ENCODE measurements at regions not wholly inside any gene's neighbourhood (a gene's known extent, or its start where the extent isn't known, plus 50 kb on each side); places are given as distances from the start of the nearest gene placed in this dataset.

- DNase-seq: no peak
Measured at GRCh38 chr9:107431461-107431860, 58.1 kb downstream of the KLF4 start.

- DNase-seq: no peak
Measured at GRCh38 chr9:107430071-107430470, 59.5 kb downstream of the KLF4 start.

GRCh38 chr9:107426126-107426525 lies 63.4 kb downstream of the KLF4 start:
- no peak for DNase-seq

DNA sequence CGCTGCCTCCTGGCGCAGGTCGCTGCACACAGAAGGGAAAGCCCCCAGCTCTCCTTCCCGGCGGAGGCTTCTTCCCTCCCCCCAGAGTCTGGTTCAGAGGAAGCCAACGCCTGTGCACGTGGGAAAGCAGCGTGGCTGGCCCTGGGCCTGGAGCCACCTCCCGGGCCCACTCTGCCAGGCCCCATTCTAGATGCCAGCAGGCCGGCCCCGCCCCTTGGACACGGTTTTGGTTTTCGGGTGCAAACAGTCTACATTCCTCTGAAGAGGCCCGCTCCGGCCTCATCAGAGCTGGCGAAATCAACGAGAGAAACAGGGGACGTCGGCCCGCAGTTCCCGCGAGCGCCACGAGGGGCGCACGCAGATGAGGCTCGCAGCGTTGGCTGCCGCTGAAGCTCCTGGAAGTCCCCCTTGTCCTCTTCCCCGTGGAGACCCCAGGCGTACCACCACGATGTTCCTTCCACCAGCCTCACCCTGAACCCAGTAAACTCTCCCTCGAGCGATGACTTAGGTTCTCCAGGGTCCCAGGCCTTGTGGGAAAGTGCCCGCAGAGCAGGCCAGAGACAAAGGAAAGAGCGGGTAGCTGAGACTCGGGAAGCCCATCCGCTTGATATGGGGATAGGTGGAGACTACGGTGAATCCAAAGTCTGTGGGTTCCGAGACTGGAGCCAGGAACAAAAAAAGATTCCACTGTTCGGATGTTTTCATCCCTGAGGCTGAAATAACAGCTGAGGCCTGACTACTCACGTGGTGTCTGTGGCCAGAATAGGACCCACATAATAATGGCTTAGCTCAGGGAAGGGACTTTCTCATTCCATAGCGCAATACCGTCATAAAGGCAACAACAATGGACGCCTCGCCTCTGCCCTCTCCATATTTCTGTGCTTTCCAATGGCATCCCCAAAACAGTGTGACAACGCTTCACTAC lies 64.2 kb downstream of the KLF4 start:
- DNase-seq: peak; percentile 29

- DNase-seq: no peak
Measured at GRCh38 chr9:107423540-107423939, 66.0 kb downstream of the KLF4 start.

DNA sequence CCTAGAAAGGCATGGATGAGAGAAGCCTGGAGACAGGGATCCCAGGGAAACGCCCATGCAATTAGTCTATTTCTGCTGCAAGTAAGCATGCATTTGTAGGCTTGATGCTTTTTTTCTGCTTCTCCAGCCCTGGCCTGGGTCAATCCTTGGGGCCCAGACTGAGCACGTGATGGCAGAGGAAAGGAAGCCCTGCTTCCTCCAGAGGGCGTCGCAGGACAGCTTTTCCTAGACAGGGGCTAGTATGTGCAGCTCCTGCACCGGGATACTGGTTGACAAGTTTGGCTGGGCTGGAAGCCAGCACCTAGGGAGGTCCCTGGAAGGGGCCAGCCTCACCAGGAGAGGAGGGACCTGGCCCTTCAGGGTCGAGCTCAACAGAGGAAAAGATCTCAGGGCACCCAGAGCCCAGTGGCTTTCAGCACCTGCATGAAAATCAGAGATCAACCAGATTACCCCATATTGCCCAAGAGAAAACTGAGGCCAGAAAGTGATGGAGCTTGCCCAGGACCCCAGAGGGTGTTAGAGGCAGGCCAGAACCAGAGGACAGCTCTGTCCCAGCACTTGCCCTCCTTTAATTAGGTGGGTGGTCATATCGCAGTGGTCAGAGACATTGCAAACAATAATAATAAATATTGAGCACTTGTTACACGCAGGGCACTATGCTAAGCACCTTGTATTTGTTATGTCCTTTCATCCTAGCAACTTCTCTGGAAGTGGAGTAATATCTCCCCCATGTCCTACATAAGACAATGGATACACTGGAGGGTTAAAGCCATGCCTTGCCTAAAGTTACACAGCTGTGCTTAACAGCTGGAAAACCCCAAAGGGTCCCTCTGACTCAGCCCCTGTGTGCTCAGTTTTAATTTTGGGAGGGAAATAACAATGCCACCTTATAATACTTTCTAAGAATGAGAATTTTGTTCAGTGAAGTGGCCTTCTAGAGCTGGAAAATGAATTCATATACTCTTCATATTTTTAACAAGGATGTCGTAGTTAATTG lies 67.1 kb downstream of the KLF4 start:
- DNase-seq: no peak

DNA sequence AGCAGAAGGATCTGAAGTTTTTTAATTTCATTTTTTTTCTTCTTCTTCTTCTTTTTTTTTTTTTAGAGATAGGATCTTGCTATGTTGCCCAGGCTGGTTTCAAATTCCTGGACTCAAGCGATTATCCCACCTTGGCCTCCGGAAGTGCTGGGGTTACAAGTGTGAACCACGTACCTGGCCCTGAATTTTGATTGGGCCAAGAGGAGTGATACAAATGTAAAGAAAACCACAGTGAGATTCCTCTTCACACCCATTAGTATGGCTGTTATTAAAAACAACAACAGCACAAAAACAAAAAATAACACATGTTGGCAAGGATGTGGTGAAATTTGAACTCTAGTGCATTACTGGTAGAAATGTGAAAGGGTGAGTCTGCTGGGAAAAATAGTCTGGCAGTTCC lies 79.1 kb downstream of the KLF4 start:
- DNase-seq: no peak

DNA sequence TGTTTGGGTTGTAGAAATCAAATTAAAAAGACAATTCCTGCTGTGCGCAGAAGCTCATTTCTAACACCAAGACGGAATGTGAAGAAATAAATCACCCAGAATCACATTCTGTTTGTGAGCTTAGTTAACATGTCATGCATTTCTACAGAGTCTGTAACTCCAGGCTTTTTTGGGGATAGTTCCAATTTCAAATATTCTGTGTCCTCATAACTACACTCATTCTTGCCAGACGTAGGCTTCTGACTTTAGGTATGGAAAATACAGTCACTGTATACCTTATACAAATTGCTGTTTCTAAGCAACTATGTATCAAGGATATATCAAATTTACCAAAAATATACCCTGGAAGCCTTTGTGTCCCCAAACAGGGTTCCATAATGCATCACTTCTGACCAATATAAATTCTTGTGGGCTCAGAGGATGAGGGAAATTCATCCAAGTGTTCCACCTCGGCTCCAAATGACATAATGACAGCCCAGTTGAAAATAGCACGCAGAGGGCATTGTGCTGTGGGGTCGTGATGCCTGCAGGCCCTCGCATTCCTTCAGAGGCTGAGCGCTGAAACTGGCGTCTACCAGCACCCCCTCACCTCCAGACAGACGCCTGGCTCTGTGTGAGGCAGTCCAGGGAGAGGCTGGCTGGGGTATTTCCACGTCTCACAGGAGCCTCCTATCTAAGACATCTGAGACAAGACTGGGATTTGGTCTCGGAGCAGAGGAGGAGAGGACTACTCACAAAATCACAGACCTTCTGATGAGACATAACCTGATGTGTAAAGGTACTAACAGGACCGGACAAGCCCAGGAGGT lies 79.8 kb downstream of the KLF4 start:
- no peak for DNase-seq

- no peak for DNase-seq
Measured at GRCh38 chr9:107407675-107408074, 81.9 kb downstream of the KLF4 start.

DNA sequence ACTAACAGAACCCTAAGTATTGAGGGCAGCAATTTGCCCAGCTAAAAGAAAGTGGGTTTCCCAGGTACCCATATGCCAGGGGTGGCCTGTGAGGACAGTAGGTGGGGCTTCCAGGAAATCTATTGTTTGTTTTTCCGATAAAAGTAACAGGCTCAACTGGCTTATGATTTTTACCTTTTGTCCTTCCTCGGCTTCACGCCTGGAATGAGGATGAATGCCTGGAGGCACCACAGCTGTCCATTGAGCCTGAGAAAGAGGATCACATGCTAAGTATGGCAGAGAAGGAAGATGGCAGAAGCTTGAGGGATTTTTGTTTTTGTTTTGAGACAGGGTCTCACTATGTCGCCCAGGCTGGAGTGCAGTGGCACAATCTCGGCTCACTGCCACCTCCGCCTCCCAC lies 84.1 kb downstream of the KLF4 start:
- no peak for DNase-seq

GRCh38 chr9:107404736-107405135 lies 84.8 kb downstream of the KLF4 start:
- no peak for DNase-seq

DNA sequence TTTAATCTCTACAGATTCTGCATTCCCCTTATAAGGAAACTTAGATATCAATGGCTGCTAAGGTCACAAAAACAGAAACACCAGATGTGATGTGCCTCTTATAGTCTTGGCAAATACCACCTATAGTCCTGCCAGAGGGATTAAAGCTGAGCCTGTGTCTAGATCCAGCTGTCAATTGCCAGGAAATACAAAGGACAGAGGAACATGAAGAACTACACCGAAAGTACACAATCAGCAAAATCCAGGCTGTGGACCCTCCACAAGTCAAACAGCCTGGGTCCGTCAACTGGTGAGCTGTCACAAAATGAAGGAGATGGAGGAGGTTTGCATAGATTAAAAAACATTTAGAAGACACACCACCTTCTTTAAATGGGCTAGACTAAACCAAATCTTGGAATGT lies 85.4 kb downstream of the KLF4 start:
- DNase-seq: no peak

- DNase-seq: no peak
Measured at GRCh38 chr9:107397076-107398044, 92.2 kb downstream of the KLF4 start.

- no peak for DNase-seq
Measured at GRCh38 chr9:107394264-107394663, 95.3 kb downstream of the KLF4 start.

GRCh38 chr9:107390778-107391177 lies 98.8 kb downstream of the KLF4 start:
- no peak for DNase-seq

DNA sequence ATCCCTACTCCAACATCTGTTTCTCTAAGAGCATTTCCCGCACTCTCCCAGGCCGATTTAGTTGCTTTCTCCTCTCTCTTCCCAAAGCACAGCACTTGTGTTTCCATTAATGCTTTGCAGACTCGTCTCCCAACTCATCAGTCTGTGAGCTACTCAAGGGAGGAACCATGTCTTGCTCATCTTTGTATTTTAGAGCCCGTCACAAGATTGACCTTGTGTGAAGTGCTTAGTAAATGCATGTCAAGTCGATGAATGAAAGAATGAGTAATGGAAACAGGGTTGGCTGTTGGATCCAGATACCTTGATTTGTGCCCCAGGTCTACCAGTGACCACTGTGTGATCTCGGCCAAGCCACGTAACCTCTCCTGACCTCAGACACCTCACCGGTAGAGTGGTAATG lies 99.3 kb downstream of the KLF4 start:
- no peak for DNase-seq

GRCh38 chr9:107389617-107390071 lies 99.9 kb downstream of the KLF4 start:
- DNase-seq: no peak

DNA sequence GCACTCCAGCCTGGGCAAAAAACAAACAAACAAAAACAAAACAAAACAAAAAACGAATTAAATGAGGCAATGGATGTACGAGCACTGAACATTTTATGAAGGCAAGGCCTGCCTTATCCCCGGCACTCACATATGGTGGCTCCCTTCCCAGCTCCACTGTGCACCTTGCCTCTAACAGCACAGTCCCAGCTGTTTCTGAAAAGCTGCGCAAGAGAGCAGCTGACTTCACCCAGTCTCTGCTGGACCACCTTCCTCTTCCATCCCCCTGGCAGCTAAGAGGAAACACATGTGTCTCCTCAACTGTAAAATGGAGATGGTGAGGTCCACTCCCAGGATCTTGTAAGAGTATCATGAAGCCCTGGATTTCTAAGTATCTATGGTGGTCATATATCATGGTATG lies 100.7 kb downstream of the KLF4 start:
- DNase-seq: no peak

DNA sequence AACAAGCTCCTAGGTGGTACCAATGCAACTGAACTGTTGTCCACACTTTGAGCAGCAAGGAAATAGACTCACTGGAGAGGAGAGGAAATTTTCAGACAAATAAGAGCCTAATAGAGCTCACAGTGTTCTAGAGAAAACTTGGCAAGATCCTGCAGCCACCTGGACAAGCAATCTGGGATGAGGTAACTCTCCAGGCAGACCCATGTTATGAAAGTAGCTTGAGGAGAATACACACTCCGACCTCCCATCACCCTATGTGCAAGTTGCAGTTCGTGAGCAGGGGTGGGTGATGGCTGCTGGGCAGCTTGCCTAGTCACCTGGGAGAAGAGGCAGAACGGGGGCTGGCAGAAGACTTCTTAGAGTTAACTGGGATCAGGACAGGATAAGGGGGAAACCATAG lies 102.2 kb downstream of the KLF4 start:
- DNase-seq: no peak

DNA sequence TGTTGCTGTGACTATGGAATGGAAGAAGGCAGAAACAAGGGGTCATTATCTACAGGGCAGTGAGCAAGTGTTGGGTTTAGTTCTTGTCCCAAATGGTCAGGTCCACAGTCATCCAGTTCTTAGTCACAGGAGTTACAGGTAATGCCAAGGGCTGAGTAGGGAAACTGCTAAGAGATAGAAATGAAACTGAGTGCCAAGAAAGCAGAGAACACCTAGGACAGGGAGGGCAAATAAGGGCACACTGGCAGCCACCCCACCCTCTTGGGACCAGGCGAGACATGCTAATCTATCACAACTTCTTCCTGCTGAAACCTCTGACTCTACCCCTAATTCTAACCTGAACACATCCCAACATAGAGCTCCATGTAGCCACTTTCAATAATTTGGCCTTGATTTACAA lies 103.2 kb downstream of the KLF4 start:
- no peak for DNase-seq

Data from activated CD4-positive, alpha-beta T cell treated with anti-CD3 and anti-CD28 coated beads, Interleukin-2, amount 50 U/mL, for 1 hour (primary cell).